Caco-2 (cell line): ENCODE measurements at regions not wholly inside any gene's neighbourhood (a gene's known extent, or its start where the extent isn't known, plus 50 kb on each side); places are given as distances from the start of the nearest gene placed in this dataset.

Source experiments
- BruUV-seq: library from RNA; stranded (reverse); fragments of 400-500 nt; replicated peaks from 2 replicates; lab custom pipeline; 2021; lab: Mats Ljungman, UMichigan
- CTCF ChIA-PET: fragments of 300-600 bp; sonication (Branson Sonifier 250); formaldehyde crosslinking; loops from one replicate; lab custom pipeline; 2022; ENCODE audit warnings: antibody characterized with exemption; lab: Charles Lee
- POLR2A ChIA-PET: fragments of 300-600 bp; sonication (Branson Sonifier 250); formaldehyde crosslinking; loops from one replicate; lab custom pipeline; 2022; ENCODE audit warnings: antibody characterized with exemption; lab: Charles Lee
- DNase-seq, 2 experiments: peaks; one replicate each; pipeline versions ENCODE4 v3.0.0 to v3.0.0-alpha.2; 2020 to 2022
- H3K27me3 ChIP-seq: replicated peaks from 2 replicates; pipeline ENCODE4 v1.6.0; 2011; ENCODE audit warnings: low read length; ENCODE audit not compliant: control insufficient read depth, insufficient read depth
- H3K36me3 ChIP-seq: 2 replicates; pipeline ENCODE4 v1.5.1; 2011; ENCODE audit warnings: low read length; ENCODE audit not compliant: control insufficient read depth, insufficient read depth
- H3K4me1 ChIP-seq: fragments of 250-450 bp; sonication (Bioruptor Pico); 2 replicates; pipeline ENCODE4 v1.5.1; 2020; ENCODE audit warnings: mild to moderate bottlenecking
- H3K4me3 ChIP-seq: 2 replicates; pipeline ENCODE4 v1.5.1; 2011; ENCODE audit warnings: low read depth, mild to moderate bottlenecking, control low read depth, low read length
- H3K9me3 ChIP-seq: fragments of 250-450 bp; sonication (Bioruptor Pico); 2 replicates; pipeline ENCODE4 v1.5.1; 2020; ENCODE audit warnings: mild to moderate bottlenecking, moderate library complexity
- H3K27ac Mint-ChIP-seq: one replicate; pipeline ENCODE4 v1.8.0; 2022; ENCODE audit warnings: mixed read lengths; ENCODE audit not compliant: unreplicated experiment
- H3K27me3 Mint-ChIP-seq: one replicate; pipeline ENCODE4 v1.8.0; 2022; ENCODE audit warnings: mixed read lengths; ENCODE audit not compliant: insufficient read depth, unreplicated experiment
- H3K36me3 Mint-ChIP-seq: one replicate; pipeline ENCODE4 v1.8.0; 2022; ENCODE audit warnings: mild to moderate bottlenecking, mixed read lengths; ENCODE audit not compliant: insufficient read depth, unreplicated experiment
- H3K4me1 Mint-ChIP-seq: one replicate; pipeline ENCODE4 v1.8.0; 2022; ENCODE audit warnings: low read depth, mixed read lengths; ENCODE audit not compliant: unreplicated experiment
- H3K4me3 Mint-ChIP-seq: one replicate; pipeline ENCODE4 v1.8.0; 2022; ENCODE audit warnings: mild to moderate bottlenecking, moderate library complexity, mixed read lengths; ENCODE audit not compliant: unreplicated experiment
- H3K9me3 Mint-ChIP-seq: one replicate; pipeline ENCODE4 v1.8.0; 2022; ENCODE audit warnings: mixed read lengths; ENCODE audit not compliant: unreplicated experiment
- intact Hi-C: fragments of 100-400 bp; cut with micrococcal nuclease; formaldehyde crosslinking; loops from one replicate; pipeline ENCODE4 v1.10.0; 2022; ENCODE audit not compliant: unreplicated experiment
- TF ChIP-seq, protein P1 (sequence below), 2 experiments: fragments of 200-600 bp in 1 of 2; IDR thresholded peaks; 1 replicate in 1 of 2; 2 replicates in 1 of 2; pipeline versions ENCODE4 v1.5.1 to v1.8.0; 2011 to 2022; ENCODE audit warnings: antibody characterized with exemption in 1 of 2, control low read depth in 1 of 2, inconsistent platforms in 1 of 2, low read depth in 1 of 2, low read length in 1 of 2, mild to moderate bottlenecking in 1 of 2, moderate library complexity in 1 of 2; ENCODE audit not compliant: insufficient read depth in 1 of 2, severe bottlenecking in 1 of 2, unreplicated experiment in 1 of 2

DNA sequence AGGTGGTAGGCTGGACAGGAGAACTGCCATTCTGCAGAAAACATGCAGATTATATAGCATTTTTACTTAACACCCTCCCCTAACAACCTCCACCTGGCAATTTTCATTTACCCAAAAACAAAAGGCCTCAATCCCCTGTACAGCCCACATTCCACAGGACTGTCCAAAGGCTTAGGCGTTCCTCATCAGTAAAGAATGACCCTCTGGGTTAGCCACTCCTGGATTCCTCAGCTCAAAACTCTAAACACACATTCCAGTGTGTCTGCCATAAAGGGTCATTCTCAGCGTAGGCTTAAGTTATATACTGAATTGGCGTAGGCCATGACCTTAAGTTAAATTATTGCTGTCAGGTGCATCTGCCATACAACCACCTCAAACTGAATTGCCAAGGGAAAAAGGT, 261.8 kb upstream of the CHAC2 start:
- Histone ChIP-seq H3K9me3 (no peaks in the 10 kb centered on the region), H3K36me3 (no peaks in the 10 kb centered on the region), H3K4me1 (peaks cover 20% of the 10 kb centered on the region), H3K27me3 (no peaks in the 10 kb centered on the region), H3K4me3 (no peak overlapping the region)
- no TSS peak for BruUV-seq
- DNase-seq: peak; percentile 43 to 48
- ChIA-PET POLR2A (no interaction called here), CTCF (no interaction called here)
- Mint-ChIP-seq H3K27me3 (no peaks in the 10 kb centered on the region), H3K36me3 (no peaks in the 10 kb centered on the region), H3K4me1 (no peaks in the 10 kb centered on the region), H3K9me3 (peaks cover 9% of the 10 kb centered on the region), H3K4me3 (no peak overlapping the region), H3K27ac (peak overlapping the region; percentile 10)
- TF ChIP-seq, protein P1, sequence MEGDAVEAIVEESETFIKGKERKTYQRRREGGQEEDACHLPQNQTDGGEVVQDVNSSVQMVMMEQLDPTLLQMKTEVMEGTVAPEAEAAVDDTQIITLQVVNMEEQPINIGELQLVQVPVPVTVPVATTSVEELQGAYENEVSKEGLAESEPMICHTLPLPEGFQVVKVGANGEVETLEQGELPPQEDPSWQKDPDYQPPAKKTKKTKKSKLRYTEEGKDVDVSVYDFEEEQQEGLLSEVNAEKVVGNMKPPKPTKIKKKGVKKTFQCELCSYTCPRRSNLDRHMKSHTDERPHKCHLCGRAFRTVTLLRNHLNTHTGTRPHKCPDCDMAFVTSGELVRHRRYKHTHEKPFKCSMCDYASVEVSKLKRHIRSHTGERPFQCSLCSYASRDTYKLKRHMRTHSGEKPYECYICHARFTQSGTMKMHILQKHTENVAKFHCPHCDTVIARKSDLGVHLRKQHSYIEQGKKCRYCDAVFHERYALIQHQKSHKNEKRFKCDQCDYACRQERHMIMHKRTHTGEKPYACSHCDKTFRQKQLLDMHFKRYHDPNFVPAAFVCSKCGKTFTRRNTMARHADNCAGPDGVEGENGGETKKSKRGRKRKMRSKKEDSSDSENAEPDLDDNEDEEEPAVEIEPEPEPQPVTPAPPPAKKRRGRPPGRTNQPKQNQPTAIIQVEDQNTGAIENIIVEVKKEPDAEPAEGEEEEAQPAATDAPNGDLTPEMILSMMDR (IDR thresholded peaks at IDR 0.05; ENCODE audit: insufficient read depth in 1 of 2, low read depth in 1 of 2, low read length in 1 of 2, severe bottlenecking in 1 of 2, unreplicated experiment in 1 of 2): no peak
- intact Hi-C loops: no loop called here

GRCh38 chr2:53504507-53504906, 263.1 kb upstream of the CHAC2 start:
- Mint-ChIP-seq H3K27ac (peak overlapping the region; percentile 32), H3K9me3 (peaks cover 9% of the 10 kb centered on the region), H3K4me1 (no peaks in the 10 kb centered on the region), H3K4me3 (no peak overlapping the region), H3K36me3 (no peaks in the 10 kb centered on the region), H3K27me3 (no peaks in the 10 kb centered on the region)
- no peaks in the 10 kb centered on the region for H3K36me3 ChIP-seq
- H3K4me3 ChIP-seq: no peak overlapping the region
- BruUV-seq: no TSS peak
- DNase-seq: no peak
- intact Hi-C loops: no loop called here
- H3K27me3 ChIP-seq: no peaks in the 10 kb centered on the region
- POLR2A ChIA-PET: interaction anchor here (0.5 kb wide), 1 partner anchor 518 kb away, joined by 9 read pairs; no protein-coding TSS in a partner anchor
- CTCF ChIA-PET: no interaction called here
- TF ChIP-seq, protein P1 (IDR thresholded peaks at IDR 0.05; ENCODE audit: insufficient read depth in 1 of 2, low read depth in 1 of 2, low read length in 1 of 2, severe bottlenecking in 1 of 2, unreplicated experiment in 1 of 2): no peak
- H3K9me3 ChIP-seq: no peaks in the 10 kb centered on the region
- H3K4me1 ChIP-seq: peaks cover 20% of the 10 kb centered on the region

GRCh38 chr2:53500181-53500580, 267.4 kb upstream of the CHAC2 start:
- no TSS peak for BruUV-seq
- no peaks in the 10 kb centered on the region for H3K36me3 Mint-ChIP-seq
- ChIA-PET CTCF (interaction anchor here (0.6 kb wide), 1 partner anchor 268 kb away, joined by 3 read pairs; no protein-coding TSS in a partner anchor), POLR2A (no interaction called here)
- no peaks in the 10 kb centered on the region for H3K9me3 Mint-ChIP-seq
- DNase-seq: no peak
- H3K27ac Mint-ChIP-seq: no peak overlapping the region
- no peaks in the 10 kb centered on the region for H3K36me3 ChIP-seq
- no peaks in the 10 kb centered on the region for H3K9me3 ChIP-seq
- H3K4me1 Mint-ChIP-seq: no peaks in the 10 kb centered on the region
- intact Hi-C loops: no loop called here
- no peaks in the 10 kb centered on the region; the same call in 1 of the 2 replicates for H3K27me3 ChIP-seq
- no peak overlapping the region for H3K4me3 ChIP-seq
- H3K27me3 Mint-ChIP-seq: no peaks in the 10 kb centered on the region
- H3K4me3 Mint-ChIP-seq: no peak overlapping the region
- peaks cover 2% of the 10 kb centered on the region for H3K4me1 ChIP-seq
- TF ChIP-seq, protein P1 (IDR thresholded peaks at IDR 0.05; ENCODE audit: insufficient read depth in 1 of 2, low read depth in 1 of 2, low read length in 1 of 2, severe bottlenecking in 1 of 2, unreplicated experiment in 1 of 2): no peak
